ENCODE measurements at regions not wholly inside any gene's neighbourhood (a gene's known extent, or its start where the extent isn't known, plus 50 kb on each side); places are given as distances from the start of the nearest gene placed in this dataset.

GRCh38 chr11:70021586-70021985 lies 56.5 kb upstream of the ANO1 start:
- Histone ChIP-seq H3K4me1 (ENCODE audit: control insufficient read depth, insufficient read depth, low read length) (no peaks in the 10 kb centered on the region), H3K27ac (ENCODE audit: low read depth, low read length) (no peak overlapping the region), H3K27me3 (ENCODE audit: control insufficient read depth, insufficient read depth, low read length) (no peaks in the 10 kb centered on the region), H3K9ac (ENCODE audit: low read length) (no peak overlapping the region), H3K4me3 (ENCODE audit: low read length) (no peak overlapping the region), H3K36me3 (ENCODE audit: control insufficient read depth, insufficient read depth, low read length) (no peaks in the 10 kb centered on the region)

DNA sequence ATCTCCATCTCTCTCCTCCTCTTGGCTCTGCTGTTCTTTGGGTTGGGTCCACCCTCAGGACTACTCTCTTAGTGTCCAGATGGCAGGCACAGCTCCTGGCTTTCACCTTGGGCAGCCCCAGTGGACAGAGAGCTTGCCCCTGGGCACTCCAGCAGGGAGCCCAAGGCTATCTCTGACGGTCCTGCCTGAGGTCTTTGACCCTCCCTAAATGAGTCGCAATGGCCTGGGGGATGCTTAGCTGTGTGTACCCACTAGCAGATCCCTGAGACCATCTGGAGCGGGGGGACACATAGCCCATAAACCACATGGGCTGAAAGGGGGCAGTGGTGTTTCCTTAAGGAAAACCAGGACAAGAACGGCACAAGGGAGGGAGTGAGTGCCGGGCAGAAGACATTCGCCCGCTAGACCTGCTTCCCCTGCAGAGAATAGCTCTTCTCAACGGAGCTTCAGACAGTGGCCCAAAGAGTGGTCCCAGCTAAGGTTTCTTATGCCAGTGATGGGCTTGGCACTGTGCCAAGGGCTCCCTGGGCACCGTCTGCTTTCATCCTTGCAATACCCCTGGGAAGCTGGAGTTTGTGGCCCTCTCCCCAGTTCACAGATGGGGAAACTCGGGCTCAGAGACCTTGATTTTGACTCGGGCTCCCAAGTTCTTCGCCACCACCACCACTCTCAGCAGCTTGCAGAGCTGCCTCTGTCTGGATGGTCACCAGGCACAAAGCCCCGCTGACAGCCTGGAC lies 53.9 kb upstream of the ANO1 start:
- Histone ChIP-seq H3K27ac (ENCODE audit: low read depth, low read length) (no peak overlapping the region), H3K27me3 (ENCODE audit: control insufficient read depth, insufficient read depth, low read length) (no peaks in the 10 kb centered on the region), H3K4me1 (ENCODE audit: control insufficient read depth, insufficient read depth, low read length) (no peaks in the 10 kb centered on the region), H3K36me3 (ENCODE audit: control insufficient read depth, insufficient read depth, low read length) (no peaks in the 10 kb centered on the region), H3K4me3 (ENCODE audit: low read length) (no peak overlapping the region), H3K9ac (ENCODE audit: low read length) (no peak overlapping the region)

DNA sequence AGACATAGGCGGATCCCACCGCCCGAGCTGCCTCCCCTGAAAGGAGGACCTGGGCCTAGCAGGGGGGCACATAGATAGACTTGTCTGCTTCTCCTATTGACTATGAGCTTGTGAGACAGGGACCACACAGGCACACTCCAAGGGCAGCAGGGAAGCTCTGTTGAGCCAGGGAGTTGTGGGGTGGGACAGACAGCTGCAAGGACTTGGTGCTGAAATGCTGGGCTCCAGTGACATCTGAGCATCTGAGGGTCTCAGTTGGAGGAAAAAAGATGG lies 53.4 kb upstream of the ANO1 start:
- H3K9ac ChIP-seq (ENCODE audit: low read length): no peak overlapping the region
- no peaks in the 10 kb centered on the region for H3K36me3 ChIP-seq (ENCODE audit: control insufficient read depth, insufficient read depth, low read length)
- H3K27me3 ChIP-seq (ENCODE audit: control insufficient read depth, insufficient read depth, low read length): no peaks in the 10 kb centered on the region

GRCh38 chr11:70025308-70025707 lies 52.8 kb upstream of the ANO1 start:
- Histone ChIP-seq H3K4me1 (ENCODE audit: control insufficient read depth, insufficient read depth, low read length) (no peaks in the 10 kb centered on the region), H3K27ac (ENCODE audit: low read depth, low read length) (no peak overlapping the region), H3K4me3 (ENCODE audit: low read length) (no peak overlapping the region), H3K36me3 (ENCODE audit: control insufficient read depth, insufficient read depth, low read length) (no peaks in the 10 kb centered on the region), H3K9ac (ENCODE audit: low read length) (no peak overlapping the region), H3K27me3 (ENCODE audit: control insufficient read depth, insufficient read depth, low read length) (no peaks in the 10 kb centered on the region)

More for the DNA sequence above, 53.4 kb upstream of the ANO1 start:
- no peak overlapping the region for H3K4me3 ChIP-seq (ENCODE audit: low read length)
- no peak overlapping the region for H3K27ac ChIP-seq (ENCODE audit: low read depth, low read length)
- H3K4me1 ChIP-seq (ENCODE audit: control insufficient read depth, insufficient read depth, low read length): no peaks in the 10 kb centered on the region

- Histone ChIP-seq H3K4me3 (ENCODE audit: low read length) (no peak overlapping the region), H3K9ac (ENCODE audit: low read length) (no peak overlapping the region), H3K27ac (ENCODE audit: low read depth, low read length) (no peak overlapping the region), H3K27me3 (ENCODE audit: control insufficient read depth, insufficient read depth, low read length) (no peaks in the 10 kb centered on the region), H3K36me3 (ENCODE audit: control insufficient read depth, insufficient read depth, low read length) (no peaks in the 10 kb centered on the region), H3K4me1 (ENCODE audit: control insufficient read depth, insufficient read depth, low read length) (no peaks in the 10 kb centered on the region)
These were observed 52.1 kb upstream of the ANO1 start for GRCh38 chr11:70026012-70026411.

DNA sequence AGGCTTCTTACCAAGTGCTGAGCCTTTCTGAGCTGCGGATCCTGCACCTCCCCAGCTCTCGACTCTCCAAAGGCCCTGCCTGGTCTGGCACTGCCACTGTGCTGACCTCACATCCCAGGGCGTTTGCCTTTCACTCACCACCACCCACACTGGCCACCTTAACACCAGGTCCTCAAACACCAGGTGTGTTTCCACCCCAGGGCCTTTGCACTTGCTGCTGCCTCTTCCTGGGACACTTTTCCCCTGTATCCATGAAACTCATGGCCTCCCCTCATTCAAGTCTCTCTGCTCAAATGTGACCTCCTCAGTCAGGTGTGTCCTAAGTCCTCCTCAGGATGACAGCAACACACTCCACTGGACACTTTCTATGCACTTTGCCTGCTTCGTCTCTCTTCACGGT lies 51.4 kb upstream of the ANO1 start:
- Histone ChIP-seq H3K4me3 (ENCODE audit: low read length) (no peak overlapping the region), H3K4me1 (ENCODE audit: control insufficient read depth, insufficient read depth, low read length) (no peaks in the 10 kb centered on the region), H3K9ac (ENCODE audit: low read length) (no peak overlapping the region), H3K27me3 (ENCODE audit: control insufficient read depth, insufficient read depth, low read length) (no peaks in the 10 kb centered on the region), H3K36me3 (ENCODE audit: control insufficient read depth, insufficient read depth, low read length) (no peaks in the 10 kb centered on the region), H3K27ac (ENCODE audit: low read depth, low read length) (no peak overlapping the region)

DNA sequence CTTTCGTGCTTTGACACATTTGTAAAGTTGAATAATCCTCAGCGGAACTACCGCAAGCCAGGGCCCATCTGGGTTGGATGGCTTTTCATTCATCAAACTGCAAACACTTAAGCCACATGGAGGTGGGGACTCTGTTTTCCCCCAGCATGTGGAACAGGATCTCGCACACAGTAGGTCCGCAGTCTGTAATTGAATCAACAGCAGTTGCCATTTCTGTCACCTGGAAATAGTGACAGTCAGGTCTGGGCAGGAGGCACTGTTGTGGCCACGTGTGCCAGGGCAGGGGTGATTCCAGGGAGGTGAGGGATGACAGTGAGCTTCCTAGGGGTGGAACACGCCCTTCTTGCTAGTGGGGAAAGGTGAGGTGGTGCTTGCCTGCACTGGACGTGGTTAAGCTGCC lies 50.7 kb upstream of the ANO1 start:
- no peaks in the 10 kb centered on the region for H3K4me1 ChIP-seq (ENCODE audit: control insufficient read depth, insufficient read depth, low read length)
- H3K9ac ChIP-seq (ENCODE audit: low read length): no peak overlapping the region
- H3K27me3 ChIP-seq (ENCODE audit: control insufficient read depth, insufficient read depth, low read length): no peaks in the 10 kb centered on the region
- no peak overlapping the region for H3K27ac ChIP-seq (ENCODE audit: low read depth, low read length)
- H3K36me3 ChIP-seq (ENCODE audit: control insufficient read depth, insufficient read depth, low read length): no peaks in the 10 kb centered on the region
- H3K4me3 ChIP-seq (ENCODE audit: low read length): no peak overlapping the region

GRCh38 chr11:70028147-70028855 lies 49.8 kb upstream of the ANO1 start:
- no peak overlapping the region for H3K9ac ChIP-seq (ENCODE audit: low read length)
- H3K4me1 ChIP-seq (ENCODE audit: control insufficient read depth, insufficient read depth, low read length): no peaks in the 10 kb centered on the region
- no peaks in the 10 kb centered on the region for H3K36me3 ChIP-seq (ENCODE audit: control insufficient read depth, insufficient read depth, low read length)

More at GRCh38 chr11:70028147-70028855, 49.8 kb upstream of the ANO1 start:
- Histone ChIP-seq H3K4me3 (ENCODE audit: low read length) (no peak overlapping the region), H3K27me3 (ENCODE audit: control insufficient read depth, insufficient read depth, low read length) (no peaks in the 10 kb centered on the region), H3K27ac (ENCODE audit: low read depth, low read length) (no peak overlapping the region)

Measured in rectal smooth muscle tissue (tissue), 1 donor.